ENCODE measurements at regions not wholly inside any gene's neighbourhood (a gene's known extent, or its start where the extent isn't known, plus 50 kb on each side); places are given as distances from the start of the nearest gene placed in this dataset.

GRCh38 chr3:159923956-159924355, 64.7 kb upstream of the IL12A start:
- DNase-seq: no peak

DNA sequence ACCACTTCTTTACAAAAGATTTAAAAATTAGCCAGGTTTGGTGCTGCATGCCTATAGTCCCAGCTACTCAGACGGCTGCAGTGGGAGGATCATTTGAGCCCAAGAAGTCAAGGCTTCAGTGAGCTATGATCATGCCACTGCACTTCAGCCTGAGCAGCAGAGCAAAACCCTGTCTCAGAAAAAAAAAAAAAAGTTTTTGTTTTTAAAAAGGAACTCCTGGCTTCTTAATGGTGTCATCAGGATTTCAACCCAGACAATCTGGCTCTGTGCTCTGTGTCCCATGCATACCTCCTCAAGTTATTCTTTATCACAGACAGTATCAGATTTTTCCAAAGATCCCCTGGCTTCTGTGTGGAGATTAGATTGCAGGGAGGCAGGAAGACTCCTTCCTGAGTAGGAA, 64.2 kb upstream of the IL12A start:
- no peak for DNase-seq

DNA sequence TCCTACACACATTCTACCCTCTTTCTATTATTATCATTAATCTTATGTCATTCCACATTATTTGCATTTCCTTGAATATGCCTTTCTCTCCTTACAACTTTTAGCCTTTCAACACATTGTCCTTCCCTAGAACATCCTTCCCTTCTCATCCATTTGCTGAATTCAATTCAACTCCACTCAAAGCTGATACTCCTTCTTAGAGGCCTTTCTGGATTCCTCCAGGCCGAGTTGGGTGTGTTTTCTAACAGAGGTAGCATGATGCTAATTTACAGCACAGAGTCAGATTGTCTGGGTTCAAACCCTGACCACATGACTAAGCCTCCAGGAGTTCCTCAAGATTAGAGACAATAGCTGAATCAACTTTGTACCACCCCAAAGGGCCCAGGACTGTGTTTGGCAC, 63.4 kb upstream of the IL12A start:
- no peak for DNase-seq

DNA sequence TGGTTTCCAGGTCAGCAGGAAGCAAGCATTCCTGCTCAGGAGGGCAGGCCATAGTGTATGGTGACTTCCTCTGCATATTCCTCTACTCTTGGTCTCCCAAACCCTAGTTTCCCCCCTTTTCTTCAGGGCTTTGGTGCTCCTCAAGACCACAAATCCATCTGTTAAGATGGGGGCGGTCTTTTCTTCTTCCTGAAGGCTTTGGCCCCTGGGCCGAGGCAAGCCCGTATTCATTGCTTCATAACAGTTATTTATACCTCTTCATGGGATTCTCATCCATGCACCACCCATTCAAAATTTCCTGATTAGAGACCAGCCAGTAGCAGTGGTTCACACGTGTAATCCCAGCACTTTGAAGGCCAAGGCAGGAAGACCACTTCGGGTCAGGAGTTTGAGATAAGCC, 62.1 kb upstream of the IL12A start:
- no peak for DNase-seq

DNA sequence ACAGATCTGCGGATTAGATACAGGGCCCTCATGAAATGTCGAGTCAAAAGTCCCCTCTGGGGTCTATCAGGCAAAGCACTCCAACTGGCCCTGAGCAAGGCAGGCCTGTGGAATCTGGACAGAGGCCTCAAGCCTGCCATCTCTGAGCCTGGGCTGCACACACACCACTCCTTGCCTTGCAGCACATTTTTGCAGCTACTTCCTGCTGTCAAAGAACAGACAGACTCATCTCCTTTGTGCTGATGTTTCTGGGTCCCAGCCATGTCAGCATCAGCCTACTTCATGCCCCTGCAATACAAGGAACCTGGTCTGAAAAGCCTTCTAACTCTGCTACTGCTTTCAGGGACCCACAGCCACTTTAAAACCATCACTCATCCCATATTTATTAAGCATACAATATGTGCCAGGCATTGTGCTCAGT, 60.6 kb upstream of the IL12A start:
- DNase-seq: no peak

DNA sequence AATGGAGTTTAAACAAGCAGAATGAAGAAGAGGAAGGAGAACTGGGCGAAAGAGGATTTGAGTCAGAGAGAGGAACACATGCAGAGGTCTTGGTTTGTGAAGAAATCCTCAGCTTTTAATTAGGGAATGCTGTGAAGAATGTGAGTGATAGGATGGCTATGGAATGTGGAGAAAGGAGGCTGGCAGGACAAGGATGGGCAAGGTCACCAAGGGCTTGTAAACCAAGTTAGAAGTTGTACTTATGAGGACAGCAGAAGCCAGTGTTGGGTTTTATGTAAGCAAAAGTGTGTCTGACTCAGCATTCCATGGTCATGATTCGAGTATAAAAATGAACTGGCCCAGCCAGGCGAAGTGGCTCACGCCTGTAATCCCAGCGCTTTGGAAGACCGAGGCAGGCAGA, 60.0 kb upstream of the IL12A start:
- DNase-seq: no peak

- DNase-seq: no peak
Measured at GRCh38 chr3:159929171-159930141, 59.2 kb upstream of the IL12A start.

DNA sequence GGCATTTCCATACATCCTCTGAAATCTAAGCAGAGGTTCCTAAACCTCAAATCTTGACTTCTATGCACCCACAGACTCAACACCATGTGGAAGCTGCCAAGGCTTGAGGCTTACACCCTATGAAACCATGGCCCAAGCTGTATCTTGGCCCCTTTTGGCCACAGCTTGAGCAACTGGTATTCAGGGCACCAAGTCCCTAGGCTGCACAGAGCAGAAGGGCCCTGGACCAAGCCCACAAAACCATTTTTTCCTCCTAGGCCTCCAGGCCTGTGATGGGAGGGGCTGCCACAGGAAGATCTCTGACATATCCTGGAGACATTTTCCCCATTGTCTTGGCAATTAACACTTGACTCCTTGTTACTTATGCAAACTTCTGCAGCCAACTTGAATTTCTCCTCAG, 54.4 kb upstream of the IL12A start:
- no peak for DNase-seq

DNA sequence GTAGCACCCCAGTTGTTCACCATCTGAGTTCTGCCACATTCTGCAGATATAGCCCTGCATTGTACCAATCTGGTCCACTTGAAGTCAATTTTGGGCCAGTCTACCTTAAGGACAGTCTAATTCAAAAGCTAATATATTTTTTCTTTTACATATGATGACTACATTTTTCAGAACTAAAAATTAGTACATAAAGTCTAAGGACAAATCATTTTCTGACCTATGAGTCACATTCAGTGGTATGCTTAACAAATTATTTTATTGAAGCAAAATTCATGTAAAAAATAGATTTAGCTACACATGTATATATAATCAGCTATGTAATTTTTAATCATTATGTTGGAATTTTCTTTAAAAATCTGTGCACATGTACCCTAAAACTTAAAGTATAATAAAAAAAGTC, 52.1 kb upstream of the IL12A start:
- no peak for DNase-seq

GRCh38 chr3:159937561-159938166, 51.0 kb upstream of the IL12A start:
- DNase-seq: no peak

DNA sequence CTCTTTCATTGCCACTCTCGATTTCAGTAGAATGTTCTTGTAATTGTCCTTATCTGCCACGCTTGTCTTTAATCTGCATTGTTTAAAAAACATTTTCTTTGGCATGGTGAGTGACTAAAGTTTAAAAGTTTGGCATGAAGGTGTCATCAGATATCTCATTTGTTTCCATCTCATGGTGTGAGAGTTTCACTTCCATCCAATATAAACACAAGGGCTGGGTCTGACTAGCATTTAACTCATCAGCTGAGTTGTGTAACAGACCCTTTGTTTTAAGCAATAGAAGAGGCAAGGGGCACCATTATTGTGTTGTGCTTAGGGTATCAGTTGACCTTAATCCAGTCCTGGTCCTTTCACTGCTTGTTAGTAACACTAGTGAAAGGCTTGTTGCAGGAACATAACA, 49.9 kb upstream of the IL12A start:
- no peak for DNase-seq
